Suprapubic skin (tissue), 4 donors: ENCODE measurements at regions not wholly inside any gene's neighbourhood (a gene's known extent, or its start where the extent isn't known, plus 50 kb on each side); places are given as distances from the start of the nearest gene placed in this dataset.

Experiments
- DNase-seq, 2 donors: peaks; one replicate each; pipeline ENCODE4 v3.0.0-alpha.2; 2019; ENCODE audit warnings: low spot score in 2 of 2
- H3K27ac ChIP-seq: fragments of 200-600 bp; sonication (generic); one replicate; pipeline ENCODE4 v1.5.1; 2019
- H3K27me3 ChIP-seq: fragments of 200-600 bp; sonication (generic); one replicate; pipeline ENCODE4 v1.5.1; 2019
- H3K36me3 ChIP-seq: fragments of 200-600 bp; sonication (generic); one replicate; pipeline ENCODE4 v1.5.1; 2019
- H3K4me1 ChIP-seq: fragments of 200-600 bp; sonication (generic); one replicate; pipeline ENCODE4 v1.5.1; 2019
- H3K4me3 ChIP-seq: fragments of 200-600 bp; sonication (generic); one replicate; pipeline ENCODE4 v1.5.1; 2019; ENCODE audit warnings: mild to moderate bottlenecking
- H3K9me3 ChIP-seq: fragments of 200-600 bp; sonication (generic); one replicate; pipeline ENCODE4 v1.5.1; 2019
- CTCF ChIP-seq, 2 donors: fragments of 200-600 bp in 1 of 2; fragments of 450-650 bp in 1 of 2; sonication (generic) in 1 of 2; IDR thresholded peaks; one replicate each; pipeline ENCODE4 v1.5.1; 2016 to 2019; ENCODE audit warnings: antibody characterized with exemption in 2 of 2, mild to moderate bottlenecking in 1 of 2, moderate library complexity in 1 of 2
- EP300 ChIP-seq: sonication (generic); formaldehyde crosslinking; IDR thresholded peaks from one replicate; pipeline ENCODE4 v1.6.1; 2017; ENCODE audit warnings: antibody characterized with exemption
- POLR2A ChIP-seq, 2 donors: fragments of 450-650 bp; IDR thresholded peaks; one replicate each; pipeline ENCODE4 v1.6.1; 2017; ENCODE audit warnings: antibody characterized with exemption in 2 of 2, mild to moderate bottlenecking in 2 of 2, moderate library complexity in 2 of 2
- POLR2AphosphoS5 ChIP-seq, 3 donors: sonication (generic); formaldehyde crosslinking; IDR thresholded peaks; one replicate each; pipeline ENCODE4 v1.6.1; 2017; ENCODE audit warnings: antibody characterized with exemption in 3 of 3
- WGBS: methylation state at CpG from one replicate; pipeline ENCODE4 v1.1.5; 2018; 5-methylcytosine and 5-hydroxymethylcytosine counted together

- no peak for DNase-seq
- no peak overlapping the region for H3K27ac ChIP-seq
- no peak overlapping the region for H3K4me3 ChIP-seq
- no peaks in the 10 kb centered on the region for H3K9me3 ChIP-seq
- whole genome bisulfite sequencing = 76% methylated on average over 1 of the region's 1 CpG
- H3K27me3 ChIP-seq = no peaks in the 10 kb centered on the region
- no peak for TF ChIP-seq POLR2AphosphoS5 (IDR thresholded peaks at IDR 0.05)
- no peak for TF ChIP-seq POLR2A (IDR thresholded peaks at IDR 0.05)
- TF ChIP-seq EP300 = no peak
- H3K4me1 ChIP-seq = no peaks in the 10 kb centered on the region
- no peaks in the 10 kb centered on the region for H3K36me3 ChIP-seq
Measured at GRCh38 chr2:220422676-220423075, 795.2 kb downstream of the SLC4A3 start.

GRCh38 chr2:220424561-220424960, 797.1 kb downstream of the SLC4A3 start:
- Histone ChIP-seq H3K4me3 (no peak overlapping the region), H3K9me3 (no peaks in the 10 kb centered on the region), H3K27me3 (no peaks in the 10 kb centered on the region), H3K27ac (no peak overlapping the region), H3K36me3 (no peaks in the 10 kb centered on the region), H3K4me1 (no peaks in the 10 kb centered on the region)
- TF ChIP-seq POLR2AphosphoS5 (IDR thresholded peaks at IDR 0.05) (no peak), EP300 (no peak), POLR2A (IDR thresholded peaks at IDR 0.05) (no peak), CTCF (IDR thresholded peaks at IDR 0.05) (no peak)
- WGBS = 46% methylated on average over 2 of the region's 2 CpGs
- DNase-seq = no peak

- Histone ChIP-seq H3K4me1 (no peaks in the 10 kb centered on the region), H3K9me3 (no peaks in the 10 kb centered on the region), H3K27me3 (no peaks in the 10 kb centered on the region), H3K36me3 (no peaks in the 10 kb centered on the region), H3K4me3 (no peak overlapping the region), H3K27ac (no peak overlapping the region)
- TF ChIP-seq POLR2AphosphoS5 (IDR thresholded peaks at IDR 0.05) (no peak), CTCF (IDR thresholded peaks at IDR 0.05) (no peak), EP300 (no peak), POLR2A (IDR thresholded peaks at IDR 0.05) (no peak)
- DNase-seq = no peak
- WGBS = 83% methylated on average over 2 of the region's 2 CpGs
Measured at GRCh38 chr2:220432645-220433044, 805.2 kb downstream of the SLC4A3 start.

GRCh38 chr2:220433131-220433530, 805.7 kb downstream of the SLC4A3 start:
- 93% methylated on average over 3 of the region's 3 CpGs for WGBS
- H3K9me3 ChIP-seq = no peaks in the 10 kb centered on the region
- no peak for DNase-seq

GRCh38 chr2:220434385-220434784, 807.0 kb downstream of the SLC4A3 start:
- DNase-seq = no peak
- Histone ChIP-seq H3K27ac (no peak overlapping the region), H3K27me3 (no peaks in the 10 kb centered on the region), H3K4me3 (no peak overlapping the region), H3K36me3 (no peaks in the 10 kb centered on the region), H3K9me3 (no peaks in the 10 kb centered on the region), H3K4me1 (no peaks in the 10 kb centered on the region)
- WGBS = 94% methylated on average over 2 of the region's 2 CpGs
- TF ChIP-seq POLR2AphosphoS5 (IDR thresholded peaks at IDR 0.05) (no peak), CTCF (IDR thresholded peaks at IDR 0.05) (no peak), EP300 (no peak), POLR2A (IDR thresholded peaks at IDR 0.05) (no peak)

More at GRCh38 chr2:220433131-220433530, 805.7 kb downstream of the SLC4A3 start:
- no peak for TF ChIP-seq EP300
- Histone ChIP-seq H3K27me3 (no peaks in the 10 kb centered on the region), H3K27ac (no peak overlapping the region), H3K4me3 (no peak overlapping the region), H3K36me3 (no peaks in the 10 kb centered on the region), H3K4me1 (no peaks in the 10 kb centered on the region)

- Histone ChIP-seq H3K4me1 (no peaks in the 10 kb centered on the region), H3K36me3 (no peaks in the 10 kb centered on the region), H3K27me3 (no peaks in the 10 kb centered on the region), H3K27ac (no peak overlapping the region), H3K4me3 (no peak overlapping the region), H3K9me3 (no peaks in the 10 kb centered on the region)
- no peak for TF ChIP-seq EP300
- no peak for TF ChIP-seq POLR2A (IDR thresholded peaks at IDR 0.05)
- no peak for DNase-seq
- WGBS = 84% methylated on average over 2 of the region's 2 CpGs
Measured at GRCh38 chr2:220437938-220438337, 810.5 kb downstream of the SLC4A3 start.

- no peak for DNase-seq
- Histone ChIP-seq H3K9me3 (no peaks in the 10 kb centered on the region), H3K27me3 (no peaks in the 10 kb centered on the region), H3K4me3 (no peak overlapping the region), H3K36me3 (no peaks in the 10 kb centered on the region), H3K4me1 (no peaks in the 10 kb centered on the region), H3K27ac (no peak overlapping the region)
- WGBS = 94% methylated on average over 2 of the region's 2 CpGs
- TF ChIP-seq POLR2A (IDR thresholded peaks at IDR 0.05) (no peak), POLR2AphosphoS5 (IDR thresholded peaks at IDR 0.05) (no peak), EP300 (no peak), CTCF (IDR thresholded peaks at IDR 0.05) (no peak)
Measured at GRCh38 chr2:220440731-220441130, 813.3 kb downstream of the SLC4A3 start.
